ENCODE measurements at regions not wholly inside any gene's neighbourhood (a gene's known extent, or its start where the extent isn't known, plus 50 kb on each side); places are given as distances from the start of the nearest gene placed in this dataset.

DNA sequence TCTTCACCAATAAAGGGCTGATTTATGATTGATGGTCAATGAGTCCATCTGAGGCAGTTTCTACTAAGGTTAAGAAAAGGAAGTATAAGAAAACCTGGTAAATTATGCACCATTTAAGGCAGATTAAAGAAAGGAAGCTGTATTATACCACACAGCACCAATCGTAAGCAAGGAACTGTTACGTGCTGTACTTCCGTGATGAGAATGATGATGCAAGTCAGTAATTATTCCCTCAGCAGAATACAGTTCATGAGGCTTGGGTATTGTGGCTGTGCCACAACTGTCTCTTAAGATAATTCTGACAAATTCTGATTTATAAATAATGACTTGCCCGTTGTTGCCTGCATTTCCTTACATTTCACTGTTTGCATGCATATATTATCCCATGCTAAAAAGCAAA lies 699.0 kb downstream of the HDGFL1 start:
- TF ChIP-seq, protein P1, sequence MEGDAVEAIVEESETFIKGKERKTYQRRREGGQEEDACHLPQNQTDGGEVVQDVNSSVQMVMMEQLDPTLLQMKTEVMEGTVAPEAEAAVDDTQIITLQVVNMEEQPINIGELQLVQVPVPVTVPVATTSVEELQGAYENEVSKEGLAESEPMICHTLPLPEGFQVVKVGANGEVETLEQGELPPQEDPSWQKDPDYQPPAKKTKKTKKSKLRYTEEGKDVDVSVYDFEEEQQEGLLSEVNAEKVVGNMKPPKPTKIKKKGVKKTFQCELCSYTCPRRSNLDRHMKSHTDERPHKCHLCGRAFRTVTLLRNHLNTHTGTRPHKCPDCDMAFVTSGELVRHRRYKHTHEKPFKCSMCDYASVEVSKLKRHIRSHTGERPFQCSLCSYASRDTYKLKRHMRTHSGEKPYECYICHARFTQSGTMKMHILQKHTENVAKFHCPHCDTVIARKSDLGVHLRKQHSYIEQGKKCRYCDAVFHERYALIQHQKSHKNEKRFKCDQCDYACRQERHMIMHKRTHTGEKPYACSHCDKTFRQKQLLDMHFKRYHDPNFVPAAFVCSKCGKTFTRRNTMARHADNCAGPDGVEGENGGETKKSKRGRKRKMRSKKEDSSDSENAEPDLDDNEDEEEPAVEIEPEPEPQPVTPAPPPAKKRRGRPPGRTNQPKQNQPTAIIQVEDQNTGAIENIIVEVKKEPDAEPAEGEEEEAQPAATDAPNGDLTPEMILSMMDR (conservative IDR thresholded peaks at IDR 0.05): no peak
- no peak for TF ChIP-seq ZFX (IDR thresholded peaks at IDR 0.05)
